ENCODE measurements at regions not wholly inside any gene's neighbourhood (a gene's known extent, or its start where the extent isn't known, plus 50 kb on each side); places are given as distances from the start of the nearest gene placed in this dataset.

DNA sequence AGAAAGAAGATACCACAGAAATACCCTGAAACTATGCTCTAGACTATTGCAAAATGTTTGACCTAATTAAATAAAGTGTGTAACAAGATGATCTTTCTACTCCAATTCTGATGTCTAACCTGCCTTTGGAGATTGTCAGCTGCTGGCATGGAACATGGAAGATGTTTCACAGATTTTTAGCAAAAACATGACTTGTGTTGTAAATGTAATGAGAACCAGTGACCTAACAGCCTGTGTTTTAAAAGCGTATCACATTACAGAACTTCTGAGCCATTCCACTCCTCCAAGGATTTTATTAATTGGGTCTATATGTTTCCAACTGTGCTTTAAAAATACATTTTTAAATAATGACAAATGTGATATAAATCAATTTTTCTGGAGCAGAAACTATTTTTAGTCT lies 526.3 kb upstream of the SEMA3D start:
- no peak for TF ChIP-seq TBP (IDR thresholded peaks at IDR 0.05; ENCODE audit: low read depth, low read length)
- no peak overlapping the region for H4K5ac ChIP-seq (ENCODE audit: insufficient read length, low read depth, low read length)
- no peak overlapping the region for H2BK20ac ChIP-seq (ENCODE audit: low read length)
- ChIA-PET POLR2A (ENCODE audit: partially characterized antibody) (no interaction called here), CTCF (ENCODE audit: partially characterized antibody) (interaction anchor here (0.9 kb wide), 1 partner anchor 42 kb away, joined by 3 read pairs; no protein-coding TSS in a partner anchor)
- no peaks in the 10 kb centered on the region for H3K27me3 ChIP-seq (replicated peaks in 1 of 4; ENCODE audit: control insufficient read depth in 3 of 4, extremely low read depth in 1 of 4, insufficient read depth in 3 of 4, low read length in 3 of 4)
- no peak overlapping the region for H3K4me2 ChIP-seq (ENCODE audit: insufficient read depth in 1 of 2, low read depth in 2 of 2, low read length in 2 of 2)
- H3K4me3 ChIP-seq (ENCODE audit: extremely low read depth in 1 of 4, insufficient read depth in 2 of 4, low read depth in 3 of 4, low read length in 4 of 4) = no peak overlapping the region
- H2AK5ac ChIP-seq (ENCODE audit: low read depth, low read length) = no peak overlapping the region
- H2BK12ac ChIP-seq (ENCODE audit: low read depth, low read length) = no peak overlapping the region
- H3K79me1 ChIP-seq (ENCODE audit: low read depth, low read length) = no peaks in the 10 kb centered on the region
- no peak overlapping the region for H2BK15ac ChIP-seq (ENCODE audit: low read length)
- no peaks in the 10 kb centered on the region for H3K9me3 ChIP-seq (ENCODE audit: insufficient read depth in 2 of 2, low read depth in 1 of 2, low read length in 1 of 2)
- DNase-seq (ENCODE audit: low read depth in 1 of 2, low spot score in 2 of 2) = no peak
- H4K91ac ChIP-seq (replicated peaks; ENCODE audit: insufficient read length, low read length) = no peak overlapping the region
- no peak overlapping the region for H3K9ac ChIP-seq (replicated peaks in 1 of 4; ENCODE audit: extremely low read depth in 1 of 4, low read depth in 3 of 4, low read length in 3 of 4)
- H4K20me1 ChIP-seq (replicated peaks in 1 of 2; ENCODE audit: control insufficient read depth in 1 of 2, insufficient read depth in 2 of 2, low read length in 2 of 2) = no peaks in the 10 kb centered on the region
- no peak overlapping the region for H3K56ac ChIP-seq (replicated peaks; ENCODE audit: insufficient read length, low read depth, low read length)
- H3K4me1 ChIP-seq (replicated peaks in 1 of 4; ENCODE audit: control insufficient read depth in 3 of 4, insufficient read depth in 4 of 4, low read length in 3 of 4) = no peaks in the 10 kb centered on the region
- H3K79me2 ChIP-seq (ENCODE audit: control insufficient read depth in 1 of 2, insufficient read depth in 2 of 2, low read length in 2 of 2) = no peaks in the 10 kb centered on the region
- no peak overlapping the region for H3K23ac ChIP-seq (ENCODE audit: insufficient read length)
- no peak overlapping the region for H4K8ac ChIP-seq (ENCODE audit: extremely low read depth, insufficient read depth, low read length)
- H3K18ac ChIP-seq (ENCODE audit: extremely low read depth, low read length) = no peak overlapping the region
- no peak overlapping the region for H2BK120ac ChIP-seq (replicated peaks; ENCODE audit: low read depth, low read length)
- H3K14ac ChIP-seq (ENCODE audit: insufficient read length) = no peak overlapping the region
- H3K4ac ChIP-seq (replicated peaks; ENCODE audit: insufficient read length, low read depth, low read length) = no peak overlapping the region
- no peak overlapping the region for H2AFZ ChIP-seq (ENCODE audit: low read length)
- H3K23me2 ChIP-seq (ENCODE audit: low read depth, low read length) = no peaks in the 10 kb centered on the region
- whole genome bisulfite sequencing, 2 experiments (ENCODE audit: extremely low coverage in 1 of 2, insufficient coverage in 1 of 2, insufficient read length in 1 of 2, insufficient replicate concordance in 2 of 2, low coverage in 1 of 2, low lambda C conversion rate in 2 of 2, missing lambda C conversion rate in 1 of 2) = 85% methylated on average over 1 of the region's 1 CpG; no CpG with 5 or more reads in 1 of the 2 experiments
- H2BK5ac ChIP-seq (ENCODE audit: low read depth, low read length) = no peak overlapping the region
- H3K27ac ChIP-seq (ENCODE audit: low read depth, low read length) = no peak overlapping the region
- H3K36me3 ChIP-seq (ENCODE audit: control insufficient read depth in 2 of 4, insufficient read depth in 4 of 4, low read length in 3 of 4) = no peaks in the 10 kb centered on the region
- no peak for FAIRE-seq

All from H1 (cell line).